ENCODE measurements at regions not wholly inside any gene's neighbourhood (a gene's known extent, or its start where the extent isn't known, plus 50 kb on each side); places are given as distances from the start of the nearest gene placed in this dataset.

GRCh38 chr4:95675623-95676022 lies 126.8 kb upstream of the UNC5C start:
- H3K36me3 ChIP-seq (ENCODE audit: insufficient read depth, low read length) = no peaks in the 10 kb centered on the region
- no peak overlapping the region for H3K27ac ChIP-seq (ENCODE audit: low read depth, low read length, poor library complexity, severe bottlenecking)
- H3K79me2 ChIP-seq (ENCODE audit: insufficient read depth, low read depth, low read length) = no peaks in the 10 kb centered on the region
- no TSS peak for BruUV-seq (replicated peaks)
- no peaks in the 10 kb centered on the region for H4K20me1 ChIP-seq (ENCODE audit: insufficient read depth, low read length)
- H3K4me2 ChIP-seq (ENCODE audit: low read length) = no peak overlapping the region
- no peaks in the 10 kb centered on the region for H3K9me3 ChIP-seq (ENCODE audit: low read length)
- no peak for TF ChIP-seq EZH2phosphoT487 (IDR thresholded peaks at IDR 0.05; ENCODE audit: borderline replicate concordance, low read depth, low read length)
- no peak overlapping the region for H2AFZ ChIP-seq (ENCODE audit: low read length)
- H3K9me2 ChIP-seq (ENCODE audit: insufficient read depth, low read length) = no peaks in the 10 kb centered on the region
- no peaks in the 10 kb centered on the region for H3K4me1 ChIP-seq (ENCODE audit: insufficient read depth, low read length, poor library complexity, severe bottlenecking)
- H3K4me3 ChIP-seq (ENCODE audit: low read depth, low read length, poor library complexity, severe bottlenecking) = no peak overlapping the region
- ChIA-PET POLR2A (interaction anchor here (1.1 kb wide), 2 partner anchors 25 to 40 kb away, joined by 3 read pairs; no protein-coding TSS in a partner anchor), CTCF (ENCODE audit: unreplicated experiment) (no interaction called here)
- DNase-seq (ENCODE audit: low spot score) = no peak
- intact Hi-C loops (cut with micrococcal nuclease; ENCODE audit: unreplicated experiment) = no loop called here

- CTCF ChIA-PET (ENCODE audit: unreplicated experiment) = no interaction called here
- Histone ChIP-seq H3K9me3 (ENCODE audit: low read length) (no peaks in the 10 kb centered on the region), H3K4me1 (ENCODE audit: insufficient read depth, low read length, poor library complexity, severe bottlenecking) (no peaks in the 10 kb centered on the region), H3K36me3 (ENCODE audit: insufficient read depth, low read length) (no peaks in the 10 kb centered on the region), H4K20me1 (ENCODE audit: insufficient read depth, low read length) (no peaks in the 10 kb centered on the region), H3K9me2 (ENCODE audit: insufficient read depth, low read length) (no peaks in the 10 kb centered on the region), H3K79me2 (ENCODE audit: insufficient read depth, low read depth, low read length) (no peaks in the 10 kb centered on the region), H3K4me3 (ENCODE audit: low read depth, low read length, poor library complexity, severe bottlenecking) (no peak overlapping the region), H2AFZ (ENCODE audit: low read length) (no peak overlapping the region), H3K27ac (ENCODE audit: low read depth, low read length, poor library complexity, severe bottlenecking) (no peak overlapping the region), H3K4me2 (ENCODE audit: low read length) (no peak overlapping the region)
- POLR2A ChIA-PET = interaction anchor here (0.6 to 1.1 kb wide), 2 partner anchors 24 to 447 kb away, joined by 3 read pairs; no protein-coding TSS in a partner anchor
- no peak for DNase-seq (ENCODE audit: low spot score)
- BruUV-seq (replicated peaks) = no TSS peak
- no peak for TF ChIP-seq CTCF (conservative IDR thresholded peaks at IDR 0.05; ENCODE audit: low read length)
- TF ChIP-seq EZH2phosphoT487 (IDR thresholded peaks at IDR 0.05; ENCODE audit: borderline replicate concordance, low read depth, low read length) = no peak
- intact Hi-C loops (cut with micrococcal nuclease; ENCODE audit: unreplicated experiment) = no loop called here
Measured at GRCh38 chr4:95674521-95674981, 125.8 kb upstream of the UNC5C start.

GRCh38 chr4:95672811-95673210 lies 124.0 kb upstream of the UNC5C start:
- Histone ChIP-seq H3K36me3 (ENCODE audit: insufficient read depth, low read length) (no peaks in the 10 kb centered on the region), H3K4me1 (ENCODE audit: insufficient read depth, low read length, poor library complexity, severe bottlenecking) (no peaks in the 10 kb centered on the region), H4K20me1 (ENCODE audit: insufficient read depth, low read length) (no peaks in the 10 kb centered on the region), H3K27ac (ENCODE audit: low read depth, low read length, poor library complexity, severe bottlenecking) (no peak overlapping the region), H3K4me2 (ENCODE audit: low read length) (no peak overlapping the region), H3K9me2 (ENCODE audit: insufficient read depth, low read length) (no peaks in the 10 kb centered on the region), H3K79me2 (ENCODE audit: insufficient read depth, low read depth, low read length) (no peaks in the 10 kb centered on the region), H3K9me3 (ENCODE audit: low read length) (no peaks in the 10 kb centered on the region), H3K4me3 (ENCODE audit: low read depth, low read length, poor library complexity, severe bottlenecking) (no peak overlapping the region), H2AFZ (ENCODE audit: low read length) (no peak overlapping the region)
- ChIA-PET POLR2A (no interaction called here), CTCF (ENCODE audit: unreplicated experiment) (no interaction called here)
- DNase-seq (ENCODE audit: low spot score) = no peak
- no TSS peak for BruUV-seq (replicated peaks)
- intact Hi-C loops (cut with micrococcal nuclease; ENCODE audit: unreplicated experiment) = no loop called here
- TF ChIP-seq EZH2phosphoT487 (IDR thresholded peaks at IDR 0.05; ENCODE audit: borderline replicate concordance, low read depth, low read length) (no peak), CTCF (conservative IDR thresholded peaks at IDR 0.05; ENCODE audit: low read length) (no peak)
